Mucosa of descending colon (tissue), 3 donors: ENCODE measurements at regions not wholly inside any gene's neighbourhood (a gene's known extent, or its start where the extent isn't known, plus 50 kb on each side); places are given as distances from the start of the nearest gene placed in this dataset.

Experiments used
- ATAC-seq: fragments of 200-7000 bp; cut with Tn5 transposase; one replicate; pipeline ENCODE4 v1.9.1; 2020; ENCODE audit warnings: mild to moderate bottlenecking, moderate library complexity
- DNase-seq, 3 donors: peaks; one replicate each; pipeline ENCODE4 v3.0.0-alpha.2; 2020
- H3K36me3 ChIP-seq: fragments of 200-600 bp; one replicate; pipeline ENCODE4 v1.8.0; 2021; ENCODE audit warnings: low read depth, mild to moderate bottlenecking
- H3K4me1 ChIP-seq: fragments of 200-600 bp; one replicate; pipeline ENCODE4 v1.8.0; 2021; ENCODE audit warnings: low read depth, mild to moderate bottlenecking
- H3K4me3 ChIP-seq: fragments of 200-600 bp; one replicate; pipeline ENCODE4 v1.8.0; 2021; ENCODE audit warnings: mild to moderate bottlenecking
- H3K9me3 ChIP-seq: fragments of 200-600 bp; one replicate; pipeline ENCODE4 v1.8.0; 2021; ENCODE audit warnings: mild to moderate bottlenecking
- intact Hi-C, 2 donors: fragments of 100-400 bp; cut with DNase I in 1 of 2; cut with micrococcal nuclease in 1 of 2; formaldehyde crosslinking; loops; one replicate each; pipeline versions ENCODE4 v1.11.0 to v1.11.1; 2022; cut with DNase I, micrococcal nuclease
- TF ChIP-seq, protein P1 (sequence below): fragments of 200-600 bp; IDR thresholded peaks from one replicate; pipeline ENCODE4 v1.8.0; 2022; ENCODE audit warnings: antibody characterized with exemption, mild to moderate bottlenecking
- donor health status: DM: no; HTN: no; CAD: no; lungs with moderate emphysema.
- donor health status: DM: no; HTN: no; CAD: no.
- donor health status: DM: no; HTN: yes; CAD: no.

- Histone ChIP-seq H3K4me3 (no peak overlapping the region), H3K9me3 (no peaks in the 10 kb centered on the region), H3K36me3 (no peaks in the 10 kb centered on the region), H3K4me1 (peaks cover 3% of the 10 kb centered on the region)
- no peak for DNase-seq
- peak; percentile 33 for ATAC-seq
- intact Hi-C loops: no loop called here
- TF ChIP-seq, protein P1, sequence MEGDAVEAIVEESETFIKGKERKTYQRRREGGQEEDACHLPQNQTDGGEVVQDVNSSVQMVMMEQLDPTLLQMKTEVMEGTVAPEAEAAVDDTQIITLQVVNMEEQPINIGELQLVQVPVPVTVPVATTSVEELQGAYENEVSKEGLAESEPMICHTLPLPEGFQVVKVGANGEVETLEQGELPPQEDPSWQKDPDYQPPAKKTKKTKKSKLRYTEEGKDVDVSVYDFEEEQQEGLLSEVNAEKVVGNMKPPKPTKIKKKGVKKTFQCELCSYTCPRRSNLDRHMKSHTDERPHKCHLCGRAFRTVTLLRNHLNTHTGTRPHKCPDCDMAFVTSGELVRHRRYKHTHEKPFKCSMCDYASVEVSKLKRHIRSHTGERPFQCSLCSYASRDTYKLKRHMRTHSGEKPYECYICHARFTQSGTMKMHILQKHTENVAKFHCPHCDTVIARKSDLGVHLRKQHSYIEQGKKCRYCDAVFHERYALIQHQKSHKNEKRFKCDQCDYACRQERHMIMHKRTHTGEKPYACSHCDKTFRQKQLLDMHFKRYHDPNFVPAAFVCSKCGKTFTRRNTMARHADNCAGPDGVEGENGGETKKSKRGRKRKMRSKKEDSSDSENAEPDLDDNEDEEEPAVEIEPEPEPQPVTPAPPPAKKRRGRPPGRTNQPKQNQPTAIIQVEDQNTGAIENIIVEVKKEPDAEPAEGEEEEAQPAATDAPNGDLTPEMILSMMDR: no peak
Observed at GRCh38 chr9:17994695-17995425, 416.0 kb downstream of the SH3GL2 start.

DNA sequence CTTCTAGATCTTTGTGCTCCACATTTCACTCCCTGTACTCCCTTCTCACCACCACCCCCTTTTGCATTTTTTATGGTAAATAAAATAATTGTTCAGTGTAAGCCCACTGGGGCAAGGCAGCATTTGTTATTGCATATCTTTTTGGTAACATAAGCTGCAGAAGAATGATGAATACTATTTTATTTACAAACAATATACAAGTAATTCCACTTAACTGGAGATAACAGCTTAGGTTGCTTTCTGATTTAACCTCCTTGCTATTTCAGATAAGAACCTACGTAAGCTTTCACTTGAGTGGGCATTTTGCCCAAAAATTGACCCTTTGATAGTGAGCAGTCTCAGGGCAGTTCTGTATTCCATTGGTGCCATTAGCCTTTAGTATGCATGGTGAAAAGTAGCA, 417.9 kb downstream of the SH3GL2 start:
- peaks cover 3% of the 10 kb centered on the region for H3K4me1 ChIP-seq

DNA sequence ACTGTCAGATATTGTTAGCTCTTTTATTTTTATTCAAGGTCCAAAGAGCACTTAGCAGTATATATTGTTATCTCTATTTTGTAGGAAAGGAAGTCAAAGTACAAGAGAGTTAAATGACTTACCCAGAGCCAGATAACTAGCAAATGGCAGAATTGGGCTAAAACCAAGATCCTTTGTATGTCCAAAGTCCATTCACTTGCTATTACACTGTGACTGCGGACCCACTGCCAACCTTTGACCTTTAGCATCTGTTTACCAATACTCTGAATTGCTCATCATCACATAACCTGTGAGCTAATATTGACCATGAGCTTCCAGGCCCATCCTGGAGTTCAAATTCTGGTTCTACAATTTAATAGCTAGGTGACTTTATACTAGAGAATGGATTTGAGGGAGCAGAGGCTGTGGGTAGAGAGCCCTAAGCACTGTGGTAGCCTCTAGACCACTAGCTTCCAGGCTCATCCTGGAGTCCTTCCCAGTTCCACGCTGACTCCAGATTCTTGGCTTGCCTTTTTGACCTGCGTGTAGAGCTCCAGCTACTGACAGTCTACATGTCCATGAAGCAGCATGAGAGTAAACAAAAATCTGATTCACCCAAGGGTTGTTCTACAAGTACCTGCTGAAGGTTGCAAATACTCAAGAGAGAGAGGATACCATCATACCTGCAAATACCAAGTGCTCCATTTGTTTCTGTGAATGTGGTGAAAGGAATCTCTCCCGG, 424.0 kb downstream of the SH3GL2 start:
- peak; percentile 84 for ATAC-seq
- TF ChIP-seq, protein P1: no peak
- intact Hi-C loops: no loop called here
- no peaks in the 10 kb centered on the region for H3K36me3 ChIP-seq
- H3K4me1 ChIP-seq: peaks cover 5% of the 10 kb centered on the region
- H3K4me3 ChIP-seq: no peak overlapping the region
- no peaks in the 10 kb centered on the region for H3K9me3 ChIP-seq
- peak in 1 of 3 donors; percentile 42 for DNase-seq

More for the DNA sequence above, 417.9 kb downstream of the SH3GL2 start:
- Histone ChIP-seq H3K9me3 (no peaks in the 10 kb centered on the region), H3K36me3 (no peaks in the 10 kb centered on the region), H3K4me3 (no peak overlapping the region)
- DNase-seq (no peak), ATAC-seq (no peak)
- intact Hi-C loops: no loop called here
- TF ChIP-seq, protein P1: no peak

DNA sequence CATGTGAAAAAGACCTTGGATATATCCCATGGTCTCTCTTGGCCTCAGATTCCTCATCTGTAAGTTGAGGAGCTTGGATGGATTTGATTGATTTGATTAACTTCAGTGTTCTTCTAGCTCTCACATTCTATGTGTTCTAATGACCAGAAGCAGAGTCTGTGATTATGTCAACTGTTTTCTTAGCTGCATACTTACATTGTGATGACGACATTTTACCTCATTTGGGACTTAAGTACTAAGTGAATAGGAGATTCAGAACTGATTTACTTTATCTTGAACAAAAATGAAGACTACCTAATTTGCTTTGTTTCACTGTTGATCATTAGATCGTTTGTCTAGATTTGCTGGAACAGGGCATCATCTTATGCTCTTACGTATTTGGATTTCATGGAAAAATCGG, 427.7 kb downstream of the SH3GL2 start:
- intact Hi-C loops: no loop called here
- TF ChIP-seq, protein P1: no peak

DNA sequence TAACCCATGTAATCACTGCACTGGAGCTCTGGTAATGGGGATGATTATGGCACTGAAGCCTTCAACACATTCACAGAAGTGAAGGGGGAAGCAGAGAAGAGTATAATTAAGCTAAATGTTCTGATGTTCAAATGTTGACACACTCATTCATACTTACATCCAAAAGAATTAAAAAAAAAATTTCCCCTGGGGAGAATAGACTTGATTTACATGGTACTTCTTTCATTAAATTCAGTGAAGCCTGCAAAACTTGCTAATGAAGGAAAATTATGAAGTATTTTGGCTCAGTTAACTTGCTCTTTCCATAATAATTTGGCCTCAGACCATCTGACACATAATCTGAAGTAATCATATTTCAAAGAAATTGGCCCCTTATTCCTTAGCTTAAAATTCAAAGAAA, 428.8 kb downstream of the SH3GL2 start:
- DNase-seq: no peak
- TF ChIP-seq, protein P1: no peak

More for the DNA sequence above, 427.7 kb downstream of the SH3GL2 start:
- DNase-seq: no peak
- ATAC-seq: no peak
- Histone ChIP-seq H3K9me3 (no peaks in the 10 kb centered on the region), H3K4me1 (peaks cover 5% of the 10 kb centered on the region), H3K36me3 (no peaks in the 10 kb centered on the region), H3K4me3 (no peak overlapping the region)

More for the DNA sequence above, 428.8 kb downstream of the SH3GL2 start:
- no peak for ATAC-seq
- no peaks in the 10 kb centered on the region for H3K9me3 ChIP-seq
- H3K4me3 ChIP-seq: no peak overlapping the region
- H3K36me3 ChIP-seq: no peaks in the 10 kb centered on the region
- intact Hi-C loops: no loop called here
- H3K4me1 ChIP-seq: peaks cover 5% of the 10 kb centered on the region
